C4-2B (cell line): ENCODE measurements at regions not wholly inside any gene's neighbourhood (a gene's known extent, or its start where the extent isn't known, plus 50 kb on each side); places are given as distances from the start of the nearest gene placed in this dataset.

Experiments used
- H3K27ac ChIP-seq: fragments of 450-650 bp; 2 replicates; pipeline ENCODE4 v1.5.1; 2017
- ZFX ChIP-seq: fragments of 450-650 bp; IDR thresholded peaks from 2 replicates; pipeline ENCODE4 v1.6.1; 2017
- TF ChIP-seq, protein P1 (sequence below): fragments of 450-650 bp; conservative IDR thresholded peaks from 2 replicates; pipeline ENCODE4 v1.5.1; 2017; ENCODE audit warnings: mild to moderate bottlenecking

DNA sequence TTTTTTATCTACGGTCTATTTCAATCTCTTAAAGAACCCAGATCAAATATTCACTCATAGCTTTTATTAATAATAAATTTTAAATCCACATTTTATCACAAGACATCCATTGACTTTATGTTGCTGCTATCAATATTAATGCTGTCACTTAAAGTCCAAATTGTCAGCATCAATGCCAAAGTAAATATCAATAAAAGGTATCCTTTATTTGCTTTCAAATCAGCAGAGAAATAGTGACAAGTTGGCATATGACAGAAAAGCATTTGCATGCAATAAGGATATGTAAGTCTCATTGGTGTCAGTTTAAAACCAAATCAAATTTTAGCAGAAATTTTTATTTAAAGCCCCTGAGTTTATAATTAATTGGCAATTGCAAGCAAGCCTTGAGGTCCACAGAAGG, 775.4 kb downstream of the ADCYAP1 start:
- H3K27ac ChIP-seq, result no peak overlapping the region
- TF ChIP-seq ZFX, result no peak
- TF ChIP-seq, protein P1, sequence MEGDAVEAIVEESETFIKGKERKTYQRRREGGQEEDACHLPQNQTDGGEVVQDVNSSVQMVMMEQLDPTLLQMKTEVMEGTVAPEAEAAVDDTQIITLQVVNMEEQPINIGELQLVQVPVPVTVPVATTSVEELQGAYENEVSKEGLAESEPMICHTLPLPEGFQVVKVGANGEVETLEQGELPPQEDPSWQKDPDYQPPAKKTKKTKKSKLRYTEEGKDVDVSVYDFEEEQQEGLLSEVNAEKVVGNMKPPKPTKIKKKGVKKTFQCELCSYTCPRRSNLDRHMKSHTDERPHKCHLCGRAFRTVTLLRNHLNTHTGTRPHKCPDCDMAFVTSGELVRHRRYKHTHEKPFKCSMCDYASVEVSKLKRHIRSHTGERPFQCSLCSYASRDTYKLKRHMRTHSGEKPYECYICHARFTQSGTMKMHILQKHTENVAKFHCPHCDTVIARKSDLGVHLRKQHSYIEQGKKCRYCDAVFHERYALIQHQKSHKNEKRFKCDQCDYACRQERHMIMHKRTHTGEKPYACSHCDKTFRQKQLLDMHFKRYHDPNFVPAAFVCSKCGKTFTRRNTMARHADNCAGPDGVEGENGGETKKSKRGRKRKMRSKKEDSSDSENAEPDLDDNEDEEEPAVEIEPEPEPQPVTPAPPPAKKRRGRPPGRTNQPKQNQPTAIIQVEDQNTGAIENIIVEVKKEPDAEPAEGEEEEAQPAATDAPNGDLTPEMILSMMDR, result no peak

DNA sequence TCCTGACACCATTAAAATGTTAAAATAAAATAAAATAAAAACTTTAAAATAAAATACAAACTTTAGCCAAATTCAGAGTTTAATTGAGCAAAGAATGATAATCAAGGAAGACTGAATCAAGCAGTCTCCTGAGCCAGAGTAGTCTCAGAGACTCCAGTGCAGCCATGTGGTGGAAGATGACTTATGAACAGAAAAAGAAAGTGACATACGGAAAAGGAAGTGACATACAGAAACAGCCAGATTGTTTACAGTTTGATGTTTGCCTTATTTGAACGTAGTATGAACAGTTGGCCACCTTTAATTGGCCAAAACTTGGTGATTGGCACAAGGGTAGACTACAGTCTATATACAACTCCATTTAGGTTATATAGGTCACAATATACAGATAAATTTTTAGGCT, 787.2 kb downstream of the ADCYAP1 start:
- TF ChIP-seq, protein P1, result no peak
- no peak for TF ChIP-seq ZFX
- H3K27ac ChIP-seq, result no peak overlapping the region

DNA sequence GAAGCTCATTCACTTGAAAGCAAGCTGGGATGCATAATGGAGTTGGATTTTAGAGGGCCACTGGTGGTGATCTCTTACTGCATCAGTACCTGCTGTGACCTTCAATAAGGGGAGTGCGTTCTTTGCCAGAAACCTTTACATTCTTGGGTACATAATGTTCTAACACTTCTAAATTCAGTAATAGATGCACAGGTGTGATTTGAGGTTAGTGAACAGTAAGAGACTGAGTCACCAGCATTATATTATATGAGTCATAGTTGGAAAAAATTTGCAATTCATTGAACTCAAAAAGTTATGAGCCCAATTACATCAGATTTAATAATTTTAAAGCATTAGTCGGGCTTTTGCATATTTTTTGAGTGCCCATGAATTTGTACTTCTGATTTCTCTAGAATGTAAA, 803.3 kb downstream of the ADCYAP1 start:
- no peak overlapping the region for H3K27ac ChIP-seq
- TF ChIP-seq, protein P1, result no peak
- TF ChIP-seq ZFX, result no peak

DNA sequence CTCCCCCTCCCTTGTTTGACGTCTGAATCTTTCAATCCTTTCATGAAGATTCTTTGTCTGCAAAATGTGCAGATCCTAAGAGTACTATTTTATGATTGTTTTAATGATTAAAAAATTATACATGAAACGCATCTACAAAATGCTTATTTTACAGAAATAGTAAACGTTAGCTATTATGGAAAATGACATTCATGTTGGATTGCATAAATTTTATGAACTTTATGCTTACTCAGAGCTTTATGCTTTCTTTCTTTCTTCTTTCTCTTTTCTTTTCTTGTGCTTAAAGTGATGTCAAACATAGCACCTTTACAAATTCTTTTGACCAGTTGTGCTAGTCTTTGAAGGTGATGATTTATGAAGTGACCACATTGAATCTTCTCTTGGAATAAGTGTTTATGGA, 805.4 kb downstream of the ADCYAP1 start:
- no peak overlapping the region for H3K27ac ChIP-seq
- TF ChIP-seq ZFX, result no peak
- TF ChIP-seq, protein P1, result no peak

DNA sequence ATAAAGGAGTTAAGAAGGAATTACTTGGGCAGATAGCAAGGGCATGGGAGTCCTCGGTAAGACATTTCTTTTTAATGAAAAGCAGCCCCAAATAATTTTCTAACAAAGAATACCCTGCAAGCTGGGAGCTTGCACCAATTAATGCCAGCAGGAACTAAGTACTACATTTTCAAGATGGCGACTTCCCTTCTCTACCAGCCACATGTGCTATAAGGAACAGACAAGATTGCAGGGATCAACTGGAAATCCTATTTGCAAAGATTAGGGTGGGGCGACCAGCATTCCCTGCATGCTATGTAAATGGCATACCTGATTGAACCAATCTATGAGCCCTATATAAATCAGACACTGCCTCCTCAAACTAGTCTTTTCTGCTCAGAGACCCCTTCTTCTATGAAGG, 827.5 kb downstream of the ADCYAP1 start:
- H3K27ac ChIP-seq, result no peak overlapping the region
- no peak for TF ChIP-seq ZFX
- TF ChIP-seq, protein P1, result no peak

DNA sequence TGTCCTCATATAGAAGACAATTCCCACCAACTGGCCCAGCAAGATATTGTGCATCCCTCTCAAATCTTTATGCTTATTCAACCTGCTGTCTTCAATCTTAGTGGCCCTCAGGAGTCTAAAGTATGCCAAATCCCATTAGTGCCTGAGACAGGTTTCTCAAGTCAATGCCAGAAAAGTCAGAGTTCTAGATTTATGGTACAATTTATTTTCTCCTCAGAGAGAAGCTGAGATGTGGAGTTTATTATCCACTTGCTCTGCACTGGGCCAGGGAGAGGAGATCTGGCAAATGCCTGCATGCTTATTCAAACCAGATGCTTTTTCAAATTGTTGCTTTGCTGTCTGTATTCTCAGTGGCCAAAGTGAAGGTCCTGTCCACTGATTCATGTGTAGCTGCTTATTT, 825.2 kb downstream of the METTL4 start:
- TF ChIP-seq, protein P1, result no peak
- TF ChIP-seq ZFX, result no peak
- no peak overlapping the region for H3K27ac ChIP-seq

DNA sequence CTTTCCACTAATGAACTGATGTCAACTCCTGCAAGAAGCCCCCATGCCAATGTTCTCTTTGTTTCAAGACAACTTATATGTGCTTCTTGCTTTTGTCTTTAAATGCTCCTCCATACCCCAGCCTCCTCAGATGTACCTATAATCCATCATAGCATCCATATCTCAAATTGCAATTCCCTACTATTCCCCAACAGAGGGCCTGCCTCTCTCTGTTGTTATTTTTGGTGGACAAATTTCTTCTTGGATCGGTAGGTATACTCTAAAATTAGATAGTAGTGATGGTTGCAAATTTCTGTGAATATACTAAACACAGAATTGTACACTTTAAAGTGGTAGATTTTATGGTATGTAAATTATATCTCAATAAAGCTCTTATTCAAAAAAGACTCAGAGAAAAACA, 820.1 kb downstream of the METTL4 start:
- TF ChIP-seq, protein P1, result no peak
- no peak for TF ChIP-seq ZFX
- H3K27ac ChIP-seq, result no peak overlapping the region
